ENCODE measurements at regions not wholly inside any gene's neighbourhood (a gene's known extent, or its start where the extent isn't known, plus 50 kb on each side); places are given as distances from the start of the nearest gene placed in this dataset.

DNA sequence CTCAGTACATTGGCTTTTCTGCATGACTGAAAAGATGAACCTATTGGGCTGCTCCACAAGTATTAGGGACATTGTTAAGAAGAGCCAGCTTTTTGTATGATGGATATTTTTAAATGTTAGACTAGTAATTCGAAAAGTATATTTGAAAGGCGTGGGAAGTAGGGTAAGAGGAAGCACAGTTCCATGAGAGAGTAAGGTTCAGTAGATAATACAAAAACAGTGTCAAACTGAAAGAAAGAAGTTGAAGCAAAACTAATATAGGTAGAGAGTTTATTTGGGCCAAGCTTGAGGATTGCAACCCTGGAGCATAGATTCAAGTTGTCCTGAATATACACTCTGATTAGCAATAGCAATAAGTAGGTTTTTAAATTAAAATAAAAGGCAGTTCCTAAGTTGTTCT, 193.9 kb downstream of the RASSF9 start:
- ChIA-PET POLR2A (ENCODE audit: partially characterized antibody) (no interaction called here), CTCF (ENCODE audit: partially characterized antibody) (interaction anchor here (0.6 to 3.5 kb wide), 13 partner anchors 8 to 306 kb away, joined by 3 to 19 read pairs (median 4); no protein-coding TSS in a partner anchor)
- H4K5ac ChIP-seq (ENCODE audit: insufficient read length, low read depth, low read length), result no peak overlapping the region
- H2BK120ac ChIP-seq (replicated peaks; ENCODE audit: low read depth, low read length), result no peak overlapping the region
- FAIRE-seq (no peak), DNase-seq (ENCODE audit: low read depth in 1 of 2, low spot score in 2 of 2) (no peak)
- no peaks in the 10 kb centered on the region for H3K36me3 ChIP-seq (ENCODE audit: control insufficient read depth in 2 of 4, insufficient read depth in 4 of 4, low read length in 3 of 4)
- no peak overlapping the region for H2BK5ac ChIP-seq (ENCODE audit: low read depth, low read length)
- no peak overlapping the region for H2BK20ac ChIP-seq (ENCODE audit: low read length)
- H3K79me1 ChIP-seq (ENCODE audit: low read depth, low read length), result no peaks in the 10 kb centered on the region
- H2BK12ac ChIP-seq (ENCODE audit: low read depth, low read length), result no peak overlapping the region
- no peak overlapping the region for H4K91ac ChIP-seq (replicated peaks; ENCODE audit: insufficient read length, low read length)
- H3K4me2 ChIP-seq (ENCODE audit: insufficient read depth in 1 of 2, low read depth in 2 of 2, low read length in 2 of 2), result no peak overlapping the region
- no peak overlapping the region for H3K27ac ChIP-seq (ENCODE audit: low read depth, low read length)
- no peak overlapping the region for H2AK5ac ChIP-seq (ENCODE audit: low read depth, low read length)
- H3K4ac ChIP-seq (replicated peaks; ENCODE audit: insufficient read length, low read depth, low read length), result no peak overlapping the region
- H3K27me3 ChIP-seq (replicated peaks in 1 of 4; ENCODE audit: control insufficient read depth in 3 of 4, extremely low read depth in 1 of 4, insufficient read depth in 3 of 4, low read length in 3 of 4), result no peaks in the 10 kb centered on the region
- no peak overlapping the region for H3K23ac ChIP-seq (ENCODE audit: insufficient read length)
- no peak overlapping the region for H3K9ac ChIP-seq (replicated peaks in 1 of 4; ENCODE audit: extremely low read depth in 1 of 4, low read depth in 3 of 4, low read length in 3 of 4)
- H3K18ac ChIP-seq (ENCODE audit: extremely low read depth, low read length), result no peak overlapping the region
- no peak overlapping the region for H4K8ac ChIP-seq (ENCODE audit: extremely low read depth, insufficient read depth, low read length)
- no peaks in the 10 kb centered on the region for H3K9me3 ChIP-seq (ENCODE audit: insufficient read depth in 2 of 2, low read depth in 1 of 2, low read length in 1 of 2)
- no peaks in the 10 kb centered on the region for H4K20me1 ChIP-seq (replicated peaks in 1 of 2; ENCODE audit: control insufficient read depth in 1 of 2, insufficient read depth in 2 of 2, low read length in 2 of 2)
- no peaks in the 10 kb centered on the region for H3K79me2 ChIP-seq (ENCODE audit: control insufficient read depth in 1 of 2, insufficient read depth in 2 of 2, low read length in 2 of 2)
- H3K4me1 ChIP-seq (replicated peaks in 1 of 4; ENCODE audit: control insufficient read depth in 3 of 4, insufficient read depth in 4 of 4, low read length in 3 of 4), result no peaks in the 10 kb centered on the region; a peak in 1 of 7 replicates
- no peak overlapping the region for H2AFZ ChIP-seq (ENCODE audit: low read length)
- no peak overlapping the region for H2BK15ac ChIP-seq (ENCODE audit: low read length)
- H3K14ac ChIP-seq (ENCODE audit: insufficient read length), result no peak overlapping the region
- 85 to 100% methylated on average over 2 of the region's 2 CpGs for WGBS, 2 experiments (ENCODE audit: extremely low coverage in 1 of 2, insufficient coverage in 1 of 2, insufficient read length in 1 of 2, insufficient replicate concordance in 2 of 2, low coverage in 1 of 2, low lambda C conversion rate in 2 of 2, missing lambda C conversion rate in 1 of 2)
- no peak overlapping the region for H3K56ac ChIP-seq (replicated peaks; ENCODE audit: insufficient read length, low read depth, low read length)
- H3K23me2 ChIP-seq (ENCODE audit: low read depth, low read length), result no peaks in the 10 kb centered on the region
- H3K4me3 ChIP-seq (ENCODE audit: extremely low read depth in 1 of 4, insufficient read depth in 2 of 4, low read depth in 3 of 4, low read length in 4 of 4), result no peak overlapping the region
- TF ChIP-seq EZH2 (IDR thresholded peaks at IDR 0.05; ENCODE audit: low read depth, low read length, severe bottlenecking) (no peak), JUN (IDR thresholded peaks at IDR 0.05; ENCODE audit: low read depth, low read length) (no peak), TCF12 (IDR thresholded peaks at IDR 0.05; ENCODE audit: low read depth, low read length) (no peak), RXRA (IDR thresholded peaks at IDR 0.05; ENCODE audit: insufficient read depth, low read depth, low read length) (no peak), SAP30 (IDR thresholded peaks at IDR 0.05; ENCODE audit: insufficient read depth, insufficient replicate concordance, low read length) (no peak), RAD21 (IDR thresholded peaks at IDR 0.05 in 1 of 2, conservative IDR thresholded peaks at IDR 0.05 in 1 of 2; ENCODE audit: low read depth in 2 of 2, low read length in 2 of 2) (no peak), CREB1 (IDR thresholded peaks at IDR 0.05) (no peak), POU5F1 (IDR thresholded peaks at IDR 0.05; ENCODE audit: low read depth, low read length) (no peak), YY1 (IDR thresholded peaks at IDR 0.05; ENCODE audit: low read depth, low read length) (no peak), KDM1A (IDR thresholded peaks at IDR 0.05; ENCODE audit: borderline replicate concordance, low read length) (no peak), SP4 (IDR thresholded peaks at IDR 0.05; ENCODE audit: low read length) (no peak), POLR2AphosphoS5 (IDR thresholded peaks at IDR 0.05; ENCODE audit: low read depth, low read length) (no peak), CBX8 (IDR thresholded peaks at IDR 0.05; ENCODE audit: borderline replicate concordance, low read depth, low read length) (no peak), TAF1 (IDR thresholded peaks at IDR 0.05; ENCODE audit: low read depth, low read length) (no peak), POLR2A (IDR thresholded peaks at IDR 0.05; ENCODE audit: control extremely low read depth in 1 of 2, low read depth in 2 of 2, low read length in 2 of 2) (no peak)
- TF ChIP-seq, protein P1, sequence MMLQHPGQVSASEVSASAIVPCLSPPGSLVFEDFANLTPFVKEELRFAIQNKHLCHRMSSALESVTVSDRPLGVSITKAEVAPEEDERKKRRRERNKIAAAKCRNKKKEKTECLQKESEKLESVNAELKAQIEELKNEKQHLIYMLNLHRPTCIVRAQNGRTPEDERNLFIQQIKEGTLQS (IDR thresholded peaks at IDR 0.05; ENCODE audit: insufficient read depth, low read depth, low read length), result no peak
